Fibroblast of lung (primary cell): ENCODE measurements at regions not wholly inside any gene's neighbourhood (a gene's known extent, or its start where the extent isn't known, plus 50 kb on each side); places are given as distances from the start of the nearest gene placed in this dataset.

Experiments used
- EZH2 ChIP-seq: IDR thresholded peaks from 2 replicates; pipeline ENCODE4 v1.5.1; 2012; ENCODE audit warnings: low read length, control low read depth, mild to moderate bottlenecking; ENCODE audit errors: missing control alignments
- TF ChIP-seq, protein P1 (sequence below), 2 donors: IDR thresholded peaks in 1 of 2; conservative IDR thresholded peaks in 1 of 2; 1 replicate in 1 of 2; 2 replicates in 1 of 2; pipeline ENCODE4 v1.5.1; 2011 to 2012; ENCODE audit warnings: low read length in 2 of 2, control low read depth in 1 of 2, inconsistent platforms in 1 of 2, low read depth in 1 of 2, mild to moderate bottlenecking in 1 of 2

DNA sequence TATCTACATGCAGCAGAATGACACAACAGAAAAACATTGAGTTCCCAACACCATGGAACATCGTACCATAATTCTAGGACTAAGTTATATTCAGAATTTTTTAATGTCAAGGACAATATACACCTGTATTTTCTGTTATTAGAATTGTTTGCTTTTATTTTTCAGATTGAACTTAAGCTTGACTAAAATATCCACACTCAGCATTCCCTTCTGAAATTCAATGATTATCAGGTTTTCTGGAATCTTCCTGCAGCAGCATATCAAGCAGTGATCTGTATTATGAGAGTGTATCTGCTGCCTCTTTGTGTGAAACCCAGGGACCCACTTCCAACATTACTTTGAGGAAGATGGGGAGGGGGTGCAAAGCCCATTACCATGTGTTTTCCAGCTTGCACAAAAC is 578.6 kb upstream of the JAG1 start:
- TF ChIP-seq, protein P1, sequence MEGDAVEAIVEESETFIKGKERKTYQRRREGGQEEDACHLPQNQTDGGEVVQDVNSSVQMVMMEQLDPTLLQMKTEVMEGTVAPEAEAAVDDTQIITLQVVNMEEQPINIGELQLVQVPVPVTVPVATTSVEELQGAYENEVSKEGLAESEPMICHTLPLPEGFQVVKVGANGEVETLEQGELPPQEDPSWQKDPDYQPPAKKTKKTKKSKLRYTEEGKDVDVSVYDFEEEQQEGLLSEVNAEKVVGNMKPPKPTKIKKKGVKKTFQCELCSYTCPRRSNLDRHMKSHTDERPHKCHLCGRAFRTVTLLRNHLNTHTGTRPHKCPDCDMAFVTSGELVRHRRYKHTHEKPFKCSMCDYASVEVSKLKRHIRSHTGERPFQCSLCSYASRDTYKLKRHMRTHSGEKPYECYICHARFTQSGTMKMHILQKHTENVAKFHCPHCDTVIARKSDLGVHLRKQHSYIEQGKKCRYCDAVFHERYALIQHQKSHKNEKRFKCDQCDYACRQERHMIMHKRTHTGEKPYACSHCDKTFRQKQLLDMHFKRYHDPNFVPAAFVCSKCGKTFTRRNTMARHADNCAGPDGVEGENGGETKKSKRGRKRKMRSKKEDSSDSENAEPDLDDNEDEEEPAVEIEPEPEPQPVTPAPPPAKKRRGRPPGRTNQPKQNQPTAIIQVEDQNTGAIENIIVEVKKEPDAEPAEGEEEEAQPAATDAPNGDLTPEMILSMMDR (conservative IDR thresholded peaks at IDR 0.05 in 1 of 2, IDR thresholded peaks at IDR 0.05 in 1 of 2; ENCODE audit: low read depth in 1 of 2, low read length in 2 of 2) = no peak
- TF ChIP-seq EZH2 = no peak
